Keratinocyte (primary cell): ENCODE measurements at regions not wholly inside any gene's neighbourhood (a gene's known extent, or its start where the extent isn't known, plus 50 kb on each side); places are given as distances from the start of the nearest gene placed in this dataset.

ENCODE experiments used
- EZH2 ChIP-seq: IDR thresholded peaks from one replicate; pipeline ENCODE4 v1.6.1; 2012; ENCODE audit warnings: inconsistent platforms, mild to moderate bottlenecking, low read length, moderate library complexity
- TF ChIP-seq, protein P1 (sequence below), 3 experiments: IDR thresholded peaks in 1 of 3; conservative IDR thresholded peaks in 1 of 3; optimal IDR thresholded peaks in 1 of 3; 2 replicates in 2 of 3; 3 replicates in 1 of 3; pipeline versions ENCODE3 to v1.5.1; 2011; ENCODE audit warnings: low read length in 3 of 3, mild to moderate bottlenecking in 3 of 3, moderate library complexity in 2 of 3, control low read depth in 1 of 3, inconsistent platforms in 1 of 3; ENCODE audit not compliant: insufficient read depth in 2 of 3; ENCODE audit errors: extremely low read depth in 1 of 3

DNA sequence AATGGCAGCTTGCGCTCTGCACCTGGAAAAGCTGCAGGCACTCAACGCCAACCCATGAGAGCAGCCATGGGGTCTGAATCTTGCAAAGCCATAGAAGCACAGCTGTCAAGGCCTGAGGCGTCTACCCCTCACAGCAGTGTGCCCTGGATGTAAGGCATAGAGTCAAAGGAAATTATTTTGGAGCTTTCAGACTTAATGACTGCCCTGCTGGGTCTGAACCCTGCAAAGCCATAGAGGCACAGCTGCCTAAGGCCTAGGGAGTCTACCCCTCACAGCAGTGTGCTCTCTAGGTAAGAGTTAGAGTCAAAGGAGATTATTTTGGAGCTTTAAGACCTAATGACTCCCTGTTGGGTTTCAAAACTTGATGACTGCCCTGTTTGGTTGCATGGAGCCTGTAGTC lies 706.9 kb upstream of the VSTM2A start:
- TF ChIP-seq, protein P1, sequence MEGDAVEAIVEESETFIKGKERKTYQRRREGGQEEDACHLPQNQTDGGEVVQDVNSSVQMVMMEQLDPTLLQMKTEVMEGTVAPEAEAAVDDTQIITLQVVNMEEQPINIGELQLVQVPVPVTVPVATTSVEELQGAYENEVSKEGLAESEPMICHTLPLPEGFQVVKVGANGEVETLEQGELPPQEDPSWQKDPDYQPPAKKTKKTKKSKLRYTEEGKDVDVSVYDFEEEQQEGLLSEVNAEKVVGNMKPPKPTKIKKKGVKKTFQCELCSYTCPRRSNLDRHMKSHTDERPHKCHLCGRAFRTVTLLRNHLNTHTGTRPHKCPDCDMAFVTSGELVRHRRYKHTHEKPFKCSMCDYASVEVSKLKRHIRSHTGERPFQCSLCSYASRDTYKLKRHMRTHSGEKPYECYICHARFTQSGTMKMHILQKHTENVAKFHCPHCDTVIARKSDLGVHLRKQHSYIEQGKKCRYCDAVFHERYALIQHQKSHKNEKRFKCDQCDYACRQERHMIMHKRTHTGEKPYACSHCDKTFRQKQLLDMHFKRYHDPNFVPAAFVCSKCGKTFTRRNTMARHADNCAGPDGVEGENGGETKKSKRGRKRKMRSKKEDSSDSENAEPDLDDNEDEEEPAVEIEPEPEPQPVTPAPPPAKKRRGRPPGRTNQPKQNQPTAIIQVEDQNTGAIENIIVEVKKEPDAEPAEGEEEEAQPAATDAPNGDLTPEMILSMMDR (optimal IDR thresholded peaks at IDR 0.05 in 1 of 3, IDR thresholded peaks at IDR 0.05 in 1 of 3, conservative IDR thresholded peaks at IDR 0.05 in 1 of 3; ENCODE audit: extremely low read depth in 1 of 3, insufficient read depth in 2 of 3, low read length in 3 of 3): no peak
- no peak for TF ChIP-seq EZH2
